Nephron progenitor cell (in vitro differentiated cells): ENCODE measurements at regions not wholly inside any gene's neighbourhood (a gene's known extent, or its start where the extent isn't known, plus 50 kb on each side); places are given as distances from the start of the nearest gene placed in this dataset.

ENCODE experiments used
- DNase-seq: peaks from one replicate; pipeline ENCODE4 v3.0.0; 2021
- H3K27ac Mint-ChIP-seq: 2 replicates; pipeline ENCODE4 v1.8.0; 2021; ENCODE audit warnings: mild to moderate bottlenecking, moderate library complexity, mixed read lengths
- H3K27me3 Mint-ChIP-seq: 2 replicates; pipeline ENCODE4 v1.8.0; 2021; ENCODE audit warnings: mild to moderate bottlenecking, low read depth, mixed read lengths; ENCODE audit not compliant: poor library complexity
- H3K36me3 Mint-ChIP-seq: 2 replicates; pipeline ENCODE4 v1.8.0; 2021; ENCODE audit warnings: low read depth, mixed read lengths
- H3K4me1 Mint-ChIP-seq: 2 replicates; pipeline ENCODE4 v1.8.0; 2021; ENCODE audit warnings: mixed read lengths
- H3K4me3 Mint-ChIP-seq: 2 replicates; pipeline ENCODE4 v1.8.0; 2021; ENCODE audit warnings: mild to moderate bottlenecking, moderate library complexity, mixed read lengths
- H3K9me3 Mint-ChIP-seq: 2 replicates; pipeline ENCODE4 v1.8.0; 2021; ENCODE audit warnings: mild to moderate bottlenecking, moderate library complexity, mixed read lengths
- CTCF ChIP-seq: fragments of 200-600 bp; sonication (generic); IDR thresholded peaks from 2 replicates; pipeline ENCODE4 v1.5.0; 2021; ENCODE audit warnings: antibody characterized with exemption

DNA sequence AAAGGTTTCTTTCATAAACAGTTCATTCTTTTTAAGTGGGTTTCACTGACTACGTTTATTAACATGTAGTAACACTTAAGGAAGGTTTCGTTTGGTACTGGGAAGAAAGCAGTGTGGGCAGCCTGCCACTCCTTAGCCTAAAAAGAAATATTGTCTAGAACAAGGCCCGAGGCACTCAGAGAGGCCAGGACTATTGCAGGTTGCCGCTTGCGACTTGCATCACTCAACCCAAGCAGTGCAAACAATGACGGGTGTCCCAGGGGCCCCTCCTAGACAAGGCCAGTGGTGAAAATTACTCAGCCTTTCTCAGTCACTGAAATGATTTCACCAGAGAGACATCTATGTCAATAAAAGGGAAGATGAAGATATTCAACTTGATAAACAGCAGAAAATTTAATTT, 243.9 kb downstream of the SNX13 start:
- DNase-seq, result no peak
- peaks cover 8% of the 10 kb centered on the region for H3K36me3 Mint-ChIP-seq
- H3K9me3 Mint-ChIP-seq, result peaks cover 40% of the 10 kb centered on the region
- no peak for TF ChIP-seq CTCF
- H3K4me1 Mint-ChIP-seq, result peaks cover 9% of the 10 kb centered on the region
- H3K27me3 Mint-ChIP-seq, result peaks cover 10% of the 10 kb centered on the region
- H3K27ac Mint-ChIP-seq, result peak overlapping the region; percentile 57
- H3K4me3 Mint-ChIP-seq, result no peak overlapping the region

GRCh38 chr7:17697128-17697881, 243.0 kb downstream of the SNX13 start:
- H3K4me1 Mint-ChIP-seq, result peaks cover 9% of the 10 kb centered on the region
- DNase-seq, result no peak
- peaks cover 4% of the 10 kb centered on the region for H3K27me3 Mint-ChIP-seq
- H3K36me3 Mint-ChIP-seq, result peaks cover 8% of the 10 kb centered on the region
- no peak overlapping the region for H3K4me3 Mint-ChIP-seq
- H3K27ac Mint-ChIP-seq, result no peak overlapping the region
- no peak for TF ChIP-seq CTCF
- peaks cover 48% of the 10 kb centered on the region for H3K9me3 Mint-ChIP-seq

DNA sequence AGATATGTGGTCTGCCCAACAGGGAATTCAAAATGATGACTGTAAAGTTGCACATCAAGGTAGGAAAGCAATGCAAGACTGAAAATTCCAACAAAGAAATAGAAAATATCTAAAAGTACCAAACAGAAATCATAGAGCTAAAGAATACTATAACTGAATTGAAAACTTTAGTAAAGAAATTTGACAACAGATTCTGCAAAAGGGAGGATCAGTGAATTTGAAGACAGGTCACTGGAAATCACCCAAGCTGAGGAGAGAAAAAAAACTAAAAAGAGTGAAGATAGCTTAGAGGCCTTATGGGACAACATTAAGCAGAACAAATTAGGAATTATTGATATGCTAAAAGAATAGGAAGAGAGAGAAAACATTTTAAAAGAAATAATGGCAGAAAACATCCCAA, 240.6 kb downstream of the SNX13 start:
- no peak overlapping the region for H3K27ac Mint-ChIP-seq
- no peak overlapping the region for H3K4me3 Mint-ChIP-seq
- H3K27me3 Mint-ChIP-seq, result peaks cover 4% of the 10 kb centered on the region
- DNase-seq, result no peak
- H3K9me3 Mint-ChIP-seq, result peaks cover 52% of the 10 kb centered on the region
- peaks cover 9% of the 10 kb centered on the region for H3K4me1 Mint-ChIP-seq
- peaks cover 8% of the 10 kb centered on the region for H3K36me3 Mint-ChIP-seq
- TF ChIP-seq CTCF, result no peak

GRCh38 chr7:17700138-17700537, 240.2 kb downstream of the SNX13 start:
- Mint-ChIP-seq H3K27ac (no peak overlapping the region), H3K27me3 (peaks cover 4% of the 10 kb centered on the region), H3K36me3 (peaks cover 8% of the 10 kb centered on the region), H3K9me3 (peaks cover 52% of the 10 kb centered on the region), H3K4me3 (no peak overlapping the region), H3K4me1 (peaks cover 9% of the 10 kb centered on the region)
- TF ChIP-seq CTCF, result no peak
- no peak for DNase-seq

- no peaks in the 10 kb centered on the region for H3K27me3 Mint-ChIP-seq
- no peak for TF ChIP-seq CTCF
- H3K27ac Mint-ChIP-seq, result no peak overlapping the region
Measured at GRCh38 chr7:17706275-17706674, 234.0 kb downstream of the SNX13 start.

GRCh38 chr7:17706734-17707133, 233.6 kb downstream of the SNX13 start:
- Mint-ChIP-seq H3K27ac (no peak overlapping the region), H3K27me3 (no peaks in the 10 kb centered on the region), H3K4me3 (no peak overlapping the region), H3K36me3 (no peaks in the 10 kb centered on the region), H3K9me3 (peaks cover 9% of the 10 kb centered on the region), H3K4me1 (peaks cover 11% of the 10 kb centered on the region)
- TF ChIP-seq CTCF, result peak; percentile 68
- peak; percentile 52 for DNase-seq

More at GRCh38 chr7:17706275-17706674, 234.0 kb downstream of the SNX13 start:
- Mint-ChIP-seq H3K9me3 (peaks cover 14% of the 10 kb centered on the region), H3K36me3 (no peaks in the 10 kb centered on the region), H3K4me3 (no peak overlapping the region), H3K4me1 (peaks cover 11% of the 10 kb centered on the region)
- no peak for DNase-seq
